ENCODE measurements at regions not wholly inside any gene's neighbourhood (a gene's known extent, or its start where the extent isn't known, plus 50 kb on each side); places are given as distances from the start of the nearest gene placed in this dataset.
"Not testable (repeated sequence)": the region's sequence is repeated elsewhere in the genome, so short reads cannot be mapped to it uniquely, and the experiment has no call there.

DNA sequence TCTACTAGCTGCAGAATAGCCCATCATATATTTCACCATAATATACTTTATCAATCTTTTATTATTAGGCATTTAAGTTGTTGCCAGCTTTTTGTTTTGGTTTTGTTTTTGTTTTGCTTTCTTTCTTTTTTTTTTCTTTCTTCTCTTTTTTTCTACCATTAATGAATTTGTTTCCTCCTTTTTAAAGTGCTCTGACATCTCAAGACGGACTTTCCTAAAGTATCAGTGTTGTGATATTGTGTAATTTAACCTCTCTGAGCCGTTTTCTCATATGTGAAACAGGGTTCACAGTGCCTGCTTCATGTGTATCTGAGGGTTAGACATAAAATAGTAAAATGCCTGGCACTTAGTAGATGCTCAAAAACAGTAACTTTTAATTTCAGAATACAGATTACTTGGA lies 109.5 kb upstream of the IL12A start:
- Histone ChIP-seq H3K9me3 (ENCODE audit: control insufficient read depth, low read length) (no peaks in the 10 kb centered on the region), H3K4me3 (ENCODE audit: low read length) (no peak overlapping the region), H3K4me1 (ENCODE audit: control insufficient read depth, insufficient read depth, low read length) (peaks cover 18% of the 10 kb centered on the region), H3K27me3 (replicated peaks; ENCODE audit: control insufficient read depth, insufficient read depth, low read length) (no peaks in the 10 kb centered on the region), H3K36me3 (ENCODE audit: control insufficient read depth, insufficient read depth, low read length, severe bottlenecking) (no peaks in the 10 kb centered on the region), H3K9ac (ENCODE audit: low read length) (no peak overlapping the region)
- no peak for DNase-seq (ENCODE audit: low read depth)

DNA sequence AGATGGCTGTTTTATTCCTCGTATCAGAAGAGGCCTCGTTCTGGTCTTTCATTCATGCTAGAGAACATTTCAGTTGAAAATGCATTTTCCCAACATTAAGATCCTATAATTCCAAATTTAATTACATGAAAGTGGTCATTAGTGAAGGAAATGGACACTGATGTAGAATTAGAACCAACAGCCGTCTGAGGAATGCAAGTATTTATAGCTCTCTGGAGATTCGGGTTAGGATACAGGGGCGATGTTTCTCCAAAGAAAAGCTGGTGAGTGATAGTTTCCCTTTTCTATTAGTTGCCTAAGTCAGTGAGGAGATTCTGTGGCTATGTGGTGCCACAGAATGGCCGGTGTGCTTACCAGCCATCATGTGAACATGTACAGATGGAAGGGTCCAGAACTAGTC lies 109.0 kb upstream of the IL12A start:
- no peak overlapping the region for H3K9ac ChIP-seq (ENCODE audit: low read length)
- no peaks in the 10 kb centered on the region for H3K36me3 ChIP-seq (ENCODE audit: control insufficient read depth, insufficient read depth, low read length, severe bottlenecking)
- H3K27me3 ChIP-seq (replicated peaks; ENCODE audit: control insufficient read depth, insufficient read depth, low read length): no peaks in the 10 kb centered on the region
- no peak overlapping the region for H3K4me3 ChIP-seq (ENCODE audit: low read length)
- H3K4me1 ChIP-seq (ENCODE audit: control insufficient read depth, insufficient read depth, low read length): peaks cover 16% of the 10 kb centered on the region
- no peaks in the 10 kb centered on the region for H3K9me3 ChIP-seq (ENCODE audit: control insufficient read depth, low read length)
- no peak for DNase-seq (ENCODE audit: low read depth)

DNA sequence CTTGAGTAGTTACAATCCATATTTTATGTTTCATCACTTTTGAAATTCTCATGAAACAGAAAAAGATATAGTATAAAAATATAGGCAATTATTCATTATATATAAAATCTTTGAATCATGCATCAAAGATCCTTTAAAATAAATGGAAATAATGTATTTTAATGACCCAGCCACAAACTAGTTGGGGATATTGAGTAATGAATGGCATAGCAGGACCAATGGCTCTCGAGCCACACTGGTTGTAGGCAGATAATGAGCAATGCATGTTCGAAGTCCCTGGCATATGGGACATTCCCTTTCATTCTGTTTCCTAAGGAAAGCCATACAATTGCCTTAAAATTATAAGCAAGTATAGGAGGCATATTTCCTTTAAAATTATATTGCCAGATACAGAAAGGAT lies 107.4 kb upstream of the IL12A start:
- no peaks in the 10 kb centered on the region for H3K36me3 ChIP-seq (ENCODE audit: control insufficient read depth, insufficient read depth, low read length, severe bottlenecking)
- no peak overlapping the region for H3K4me3 ChIP-seq (ENCODE audit: low read length)
- H3K9me3 ChIP-seq (ENCODE audit: control insufficient read depth, low read length): no peaks in the 10 kb centered on the region
- DNase-seq (ENCODE audit: low read depth): no peak
- peaks cover 8% of the 10 kb centered on the region for H3K4me1 ChIP-seq (ENCODE audit: control insufficient read depth, insufficient read depth, low read length)
- no peaks in the 10 kb centered on the region for H3K27me3 ChIP-seq (replicated peaks; ENCODE audit: control insufficient read depth, insufficient read depth, low read length)
- H3K9ac ChIP-seq (ENCODE audit: low read length): no peak overlapping the region

DNA sequence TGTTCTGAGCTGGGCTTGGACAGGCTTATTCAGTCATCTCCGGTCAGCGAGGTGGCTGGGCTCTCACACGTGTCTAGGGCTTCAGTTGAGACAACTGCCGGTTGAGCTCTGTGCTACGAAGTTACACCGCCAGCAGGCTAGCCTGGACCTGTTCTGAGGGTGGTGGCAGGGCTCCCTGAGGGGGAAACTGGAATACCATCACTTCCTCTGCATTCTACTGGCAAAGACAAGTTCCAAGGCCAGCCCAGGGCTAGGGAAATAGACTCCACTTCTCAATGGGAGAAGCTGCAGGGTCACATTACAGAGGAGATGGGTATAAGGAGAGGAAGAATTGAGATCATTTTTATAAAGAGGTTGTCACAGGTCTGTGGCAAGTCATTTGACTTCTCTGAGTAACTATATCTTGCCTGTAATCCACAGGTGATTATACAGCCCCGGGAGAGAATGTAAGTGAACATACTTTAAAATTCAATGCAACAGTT lies 106.8 kb upstream of the IL12A start:
- peaks cover 8% of the 10 kb centered on the region for H3K4me1 ChIP-seq (ENCODE audit: control insufficient read depth, insufficient read depth, low read length)

DNA sequence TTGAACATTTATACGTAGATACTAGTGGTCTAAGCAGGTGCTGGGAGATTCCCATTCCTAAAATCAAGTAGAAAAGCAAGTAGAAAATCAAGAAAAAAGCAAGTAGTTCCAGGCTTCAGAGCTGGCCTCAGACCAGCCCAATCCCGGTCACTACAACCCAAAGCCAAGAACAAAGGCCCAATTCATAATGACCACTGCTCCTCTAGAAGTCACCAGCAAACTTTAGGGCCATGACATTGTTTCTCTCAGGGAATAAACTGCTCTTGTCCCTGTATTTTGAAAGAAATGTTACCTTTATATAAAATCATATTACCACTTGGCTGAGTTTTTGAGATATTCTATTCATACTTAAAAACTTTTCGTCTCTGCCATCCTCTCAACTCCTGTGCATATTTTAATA lies 106.3 kb upstream of the IL12A start:
- H3K4me3 ChIP-seq (ENCODE audit: low read length): no peak overlapping the region
- H3K4me1 ChIP-seq (ENCODE audit: control insufficient read depth, insufficient read depth, low read length): peaks cover 9% of the 10 kb centered on the region
- H3K27me3 ChIP-seq (replicated peaks; ENCODE audit: control insufficient read depth, insufficient read depth, low read length): no peaks in the 10 kb centered on the region
- H3K36me3 ChIP-seq (ENCODE audit: control insufficient read depth, insufficient read depth, low read length, severe bottlenecking): no peaks in the 10 kb centered on the region
- H3K9ac ChIP-seq (ENCODE audit: low read length): no peak overlapping the region
- DNase-seq (ENCODE audit: low read depth): no peak
- no peaks in the 10 kb centered on the region for H3K9me3 ChIP-seq (ENCODE audit: control insufficient read depth, low read length)

More for the DNA sequence above, 106.8 kb upstream of the IL12A start:
- Histone ChIP-seq H3K27me3 (replicated peaks; ENCODE audit: control insufficient read depth, insufficient read depth, low read length) (no peaks in the 10 kb centered on the region), H3K9me3 (ENCODE audit: control insufficient read depth, low read length) (no peaks in the 10 kb centered on the region), H3K4me3 (ENCODE audit: low read length) (no peak overlapping the region), H3K9ac (ENCODE audit: low read length) (no peak overlapping the region), H3K36me3 (ENCODE audit: control insufficient read depth, insufficient read depth, low read length, severe bottlenecking) (no peaks in the 10 kb centered on the region)
- no peak for DNase-seq (ENCODE audit: low read depth)

- Histone ChIP-seq H3K4me1 (ENCODE audit: control insufficient read depth, insufficient read depth, low read length) (peaks cover 15% of the 10 kb centered on the region), H3K9me3 (ENCODE audit: control insufficient read depth, low read length) (no peaks in the 10 kb centered on the region), H3K4me3 (ENCODE audit: low read length) (no peak overlapping the region), H3K36me3 (ENCODE audit: control insufficient read depth, insufficient read depth, low read length, severe bottlenecking) (no peaks in the 10 kb centered on the region), H3K27me3 (replicated peaks; ENCODE audit: control insufficient read depth, insufficient read depth, low read length) (no peaks in the 10 kb centered on the region), H3K9ac (ENCODE audit: low read length) (no peak overlapping the region)
- peak; percentile 58 for DNase-seq (ENCODE audit: low read depth)
These were observed 105.5 kb upstream of the IL12A start for GRCh38 chr3:159882790-159883779.

DNA sequence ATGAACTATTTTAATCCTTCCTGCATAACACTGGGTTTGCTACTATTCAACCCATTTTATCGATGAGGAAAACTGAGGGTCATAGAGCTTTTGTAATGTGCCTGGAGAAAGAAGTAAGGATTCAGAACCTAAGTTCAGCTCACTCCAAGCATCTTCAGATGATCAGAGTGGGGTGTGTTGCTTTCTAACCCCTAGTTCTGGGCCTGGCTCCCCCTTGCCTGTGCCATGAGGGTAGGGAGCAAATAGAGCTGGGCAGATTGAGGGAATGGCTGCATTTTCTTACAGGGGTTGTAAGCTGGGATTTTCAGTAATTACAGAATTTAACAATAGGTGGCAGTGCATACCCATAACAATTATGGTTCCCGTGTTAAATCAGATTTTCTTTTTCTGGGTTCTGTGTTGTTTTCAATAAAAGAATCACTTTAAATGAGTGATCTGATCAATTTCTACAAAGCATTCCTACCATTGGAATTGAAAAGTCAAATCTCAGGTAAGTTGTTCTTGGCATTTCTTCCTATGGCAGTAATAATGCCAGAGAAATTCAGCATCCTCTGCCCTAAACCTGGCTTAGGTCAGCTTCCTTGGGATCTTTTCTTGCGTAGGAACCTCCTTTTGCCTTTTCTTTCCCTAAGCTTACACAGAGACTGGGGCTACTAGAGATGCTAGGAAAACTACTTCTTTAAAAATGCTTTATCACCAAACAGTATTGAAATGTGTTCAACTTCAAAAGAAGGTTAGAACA lies 103.8 kb upstream of the IL12A start:
- Histone ChIP-seq H3K36me3 (ENCODE audit: control insufficient read depth, insufficient read depth, low read length, severe bottlenecking) (no peaks in the 10 kb centered on the region), H3K27me3 (replicated peaks; ENCODE audit: control insufficient read depth, insufficient read depth, low read length) (no peaks in the 10 kb centered on the region), H3K4me3 (ENCODE audit: low read length) (no peak overlapping the region), H3K4me1 (ENCODE audit: control insufficient read depth, insufficient read depth, low read length) (peaks cover 16% of the 10 kb centered on the region), H3K9ac (ENCODE audit: low read length) (peak overlapping the region; percentile 51), H3K9me3 (ENCODE audit: control insufficient read depth, low read length) (no peaks in the 10 kb centered on the region)
- DNase-seq (ENCODE audit: low read depth): peak; percentile 76

- H3K4me3 ChIP-seq (ENCODE audit: low read length): no peak overlapping the region
- H3K9me3 ChIP-seq (ENCODE audit: control insufficient read depth, low read length): no peaks in the 10 kb centered on the region
- no peak overlapping the region for H3K9ac ChIP-seq (ENCODE audit: low read length)
- H3K4me1 ChIP-seq (ENCODE audit: control insufficient read depth, insufficient read depth, low read length): peaks cover 13% of the 10 kb centered on the region
- no peaks in the 10 kb centered on the region for H3K36me3 ChIP-seq (ENCODE audit: control insufficient read depth, insufficient read depth, low read length, severe bottlenecking)
- no peaks in the 10 kb centered on the region for H3K27me3 ChIP-seq (replicated peaks; ENCODE audit: control insufficient read depth, insufficient read depth, low read length)
- DNase-seq (ENCODE audit: low read depth): no peak
These were observed 102.6 kb upstream of the IL12A start for GRCh38 chr3:159886050-159886449.

- H3K36me3 ChIP-seq (ENCODE audit: control insufficient read depth, insufficient read depth, low read length, severe bottlenecking); DNase-seq (ENCODE audit: low read depth); H3K9me3 ChIP-seq (ENCODE audit: control insufficient read depth, low read length); H3K9ac ChIP-seq (ENCODE audit: low read length); H3K27me3 ChIP-seq (replicated peaks; ENCODE audit: control insufficient read depth, insufficient read depth, low read length); H3K4me3 ChIP-seq (ENCODE audit: low read length): not testable (repeated sequence)
- peaks cover 16% of the 10 kb centered on the region for H3K4me1 ChIP-seq (ENCODE audit: control insufficient read depth, insufficient read depth, low read length)
These were observed 102.1 kb upstream of the IL12A start for GRCh38 chr3:159886530-159886929.

DNA sequence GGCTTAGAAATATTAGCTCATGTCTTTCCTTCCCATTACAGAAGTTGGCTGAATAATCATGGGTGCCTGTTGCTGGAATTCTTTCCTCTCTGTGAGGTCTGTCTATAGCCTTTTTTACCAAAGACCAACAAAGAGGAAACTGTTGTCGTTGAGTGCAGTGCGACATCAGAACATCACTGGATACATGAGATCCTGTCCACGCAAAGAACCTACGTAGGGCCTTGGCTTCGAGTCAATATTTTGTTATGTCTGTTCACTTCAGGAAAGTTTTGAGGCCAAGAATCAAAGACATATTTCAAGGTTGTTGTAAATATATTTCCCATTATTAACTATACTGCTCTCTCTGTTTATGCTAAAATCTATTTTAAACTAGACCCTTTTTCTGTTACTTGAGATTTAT lies 101.5 kb upstream of the IL12A start:
- H3K4me1 ChIP-seq (ENCODE audit: control insufficient read depth, insufficient read depth, low read length): peaks cover 22% of the 10 kb centered on the region
- H3K36me3 ChIP-seq (ENCODE audit: control insufficient read depth, insufficient read depth, low read length, severe bottlenecking): no peaks in the 10 kb centered on the region
- no peak for DNase-seq (ENCODE audit: low read depth)
- H3K4me3 ChIP-seq (ENCODE audit: low read length): no peak overlapping the region
- no peak overlapping the region for H3K9ac ChIP-seq (ENCODE audit: low read length)
- no peaks in the 10 kb centered on the region for H3K9me3 ChIP-seq (ENCODE audit: control insufficient read depth, low read length)
- H3K27me3 ChIP-seq (replicated peaks; ENCODE audit: control insufficient read depth, insufficient read depth, low read length): no peaks in the 10 kb centered on the region

DNA sequence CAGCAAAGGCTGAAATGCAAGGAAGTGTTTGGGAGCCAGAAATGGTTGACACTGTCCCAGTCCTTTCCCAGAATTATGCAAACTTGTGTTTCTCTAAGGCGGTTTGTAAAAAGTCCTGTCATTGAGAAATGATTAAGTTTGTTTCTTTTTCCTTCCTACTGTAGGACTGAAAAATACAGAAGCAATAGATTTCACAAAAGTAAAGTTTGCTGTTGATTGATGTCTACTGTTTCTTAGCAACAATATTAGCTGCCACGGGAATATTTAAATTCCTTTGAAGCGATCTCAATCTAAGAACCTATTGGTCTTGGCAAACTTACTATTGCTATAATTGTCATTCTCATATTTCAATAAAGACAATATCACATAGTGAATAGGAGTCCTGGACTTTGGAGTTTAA lies 100.7 kb upstream of the IL12A start:
- no peak for DNase-seq (ENCODE audit: low read depth)
- no peaks in the 10 kb centered on the region for H3K27me3 ChIP-seq (replicated peaks; ENCODE audit: control insufficient read depth, insufficient read depth, low read length)
- no peak overlapping the region for H3K9ac ChIP-seq (ENCODE audit: low read length)
- H3K4me1 ChIP-seq (ENCODE audit: control insufficient read depth, insufficient read depth, low read length): peaks cover 29% of the 10 kb centered on the region
- no peaks in the 10 kb centered on the region for H3K9me3 ChIP-seq (ENCODE audit: control insufficient read depth, low read length)
- no peak overlapping the region for H3K4me3 ChIP-seq (ENCODE audit: low read length)
- H3K36me3 ChIP-seq (ENCODE audit: control insufficient read depth, insufficient read depth, low read length, severe bottlenecking): no peaks in the 10 kb centered on the region

Data from adipocyte (in vitro differentiated cells).